T47D (cell line): ENCODE measurements at regions not wholly inside any gene's neighbourhood (a gene's known extent, or its start where the extent isn't known, plus 50 kb on each side); places are given as distances from the start of the nearest gene placed in this dataset.

ENCODE experiments used
- DNase-seq, 2 experiments: peaks; one replicate each; pipeline versions ENCODE4 v3.0.0 to v3.0.0-alpha.2; 2011 to 2012; ENCODE audit warnings: low read depth in 1 of 2, low spot score in 1 of 2
- JUND ChIP-seq: IDR thresholded peaks from 2 replicates; pipeline ENCODE4 v1.6.1; 2012; ENCODE audit warnings: low read depth
- in situ Hi-C: cut with HindIII; loops from 2 replicates; pipeline ENCODE4 v1.10.0; 2016; ENCODE audit warnings: low sequenced_read_pairs, low pct_unique_long_range_greater_than_20kb

GRCh38 chr9:102101723-102102122 is 363.3 kb upstream of the GRIN3A start:
- no peak for TF ChIP-seq JUND
- in situ Hi-C loops: no loop called here
- DNase-seq: no peak

GRCh38 chr9:102087141-102087540 is 348.7 kb upstream of the GRIN3A start:
- TF ChIP-seq JUND: no peak

GRCh38 chr9:102085548-102085947 is 347.1 kb upstream of the GRIN3A start:
- DNase-seq: no peak

More at GRCh38 chr9:102087141-102087540, 348.7 kb upstream of the GRIN3A start:
- DNase-seq: no peak
- in situ Hi-C loops: no loop called here

GRCh38 chr9:102072059-102072764 is 333.8 kb upstream of the GRIN3A start:
- in situ Hi-C loops: no loop called here
- TF ChIP-seq JUND: no peak
- peak in 1 of 2 experiments; percentile 27 for DNase-seq

More at GRCh38 chr9:102085548-102085947, 347.1 kb upstream of the GRIN3A start:
- in situ Hi-C loops: no loop called here
- no peak for TF ChIP-seq JUND

- no peak for TF ChIP-seq JUND
- in situ Hi-C loops: no loop called here
- no peak for DNase-seq
These were observed 331.5 kb upstream of the GRIN3A start for GRCh38 chr9:102069969-102070368.

- in situ Hi-C loops: no loop called here
- no peak for DNase-seq
- TF ChIP-seq JUND: no peak
These were observed 316.4 kb upstream of the GRIN3A start for GRCh38 chr9:102054811-102055210.

GRCh38 chr9:102049586-102050246 is 311.3 kb upstream of the GRIN3A start:
- in situ Hi-C loops: no loop called here
- TF ChIP-seq JUND: no peak
- peak in 1 of 2 experiments; percentile 14 for DNase-seq

DNA sequence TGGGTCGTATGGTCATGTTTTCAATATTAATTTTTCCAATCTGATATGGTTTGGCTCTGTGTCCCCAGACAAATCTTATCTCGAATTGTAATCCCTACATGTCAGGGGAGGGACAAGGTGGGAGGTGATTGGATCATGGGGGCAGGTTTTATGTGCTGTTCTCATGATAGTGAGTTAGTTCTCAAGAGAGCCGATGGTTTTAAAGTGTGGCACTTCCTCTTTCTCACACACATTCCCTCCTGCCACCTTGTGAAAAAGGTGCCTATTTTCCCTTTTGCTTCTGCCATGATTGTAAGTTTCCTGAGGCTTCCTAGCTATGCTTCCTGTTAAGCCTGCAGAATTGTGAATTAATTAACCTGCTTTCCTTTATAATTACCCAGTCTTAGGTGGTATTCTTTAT is 309.1 kb upstream of the GRIN3A start:
- in situ Hi-C loops: no loop called here
- TF ChIP-seq JUND: no peak
- DNase-seq: no peak

DNA sequence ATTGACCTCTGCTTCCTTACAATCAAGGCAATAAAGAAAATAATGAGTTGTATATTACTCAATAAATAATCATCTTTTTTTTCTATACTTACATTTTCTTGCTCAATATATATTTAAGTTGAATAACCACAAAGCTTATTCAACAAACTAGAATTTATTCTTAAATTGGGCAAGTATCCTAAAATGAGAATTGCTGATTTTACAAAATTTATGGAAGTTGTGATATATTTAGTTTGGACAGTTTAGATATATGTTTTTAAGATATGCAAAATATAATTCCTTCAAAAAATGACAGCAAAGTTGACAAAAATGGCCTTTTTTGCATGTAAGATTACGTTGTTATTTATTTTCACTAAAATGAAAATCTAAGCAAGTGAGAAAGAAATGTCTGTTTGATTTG is 305.7 kb upstream of the GRIN3A start:
- DNase-seq: no peak
- in situ Hi-C loops: no loop called here
- no peak for TF ChIP-seq JUND

GRCh38 chr9:102038006-102038405 is 299.6 kb upstream of the GRIN3A start:
- no peak for TF ChIP-seq JUND
- in situ Hi-C loops: no loop called here

DNA sequence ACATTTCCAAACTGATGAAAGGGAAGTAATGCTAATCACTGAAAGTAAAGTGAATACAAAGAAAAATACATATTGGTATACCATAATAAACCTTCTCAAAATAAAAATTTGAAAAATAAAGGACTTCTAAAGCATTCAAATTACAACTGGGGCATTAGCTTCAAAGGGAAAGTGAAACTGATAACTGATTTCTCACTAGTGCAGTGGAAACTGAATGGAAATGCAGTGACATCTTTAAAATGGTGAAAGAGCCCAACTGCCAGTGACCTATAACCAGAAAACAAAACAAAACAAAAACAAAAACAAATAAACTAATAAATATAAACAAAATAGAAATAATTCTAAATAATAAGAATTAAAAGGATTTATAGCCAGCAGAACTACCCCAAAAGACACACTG is 297.5 kb upstream of the GRIN3A start:
- in situ Hi-C loops: no loop called here
- no peak for TF ChIP-seq JUND
- no peak for DNase-seq

More at GRCh38 chr9:102038006-102038405, 299.6 kb upstream of the GRIN3A start:
- no peak for DNase-seq

DNA sequence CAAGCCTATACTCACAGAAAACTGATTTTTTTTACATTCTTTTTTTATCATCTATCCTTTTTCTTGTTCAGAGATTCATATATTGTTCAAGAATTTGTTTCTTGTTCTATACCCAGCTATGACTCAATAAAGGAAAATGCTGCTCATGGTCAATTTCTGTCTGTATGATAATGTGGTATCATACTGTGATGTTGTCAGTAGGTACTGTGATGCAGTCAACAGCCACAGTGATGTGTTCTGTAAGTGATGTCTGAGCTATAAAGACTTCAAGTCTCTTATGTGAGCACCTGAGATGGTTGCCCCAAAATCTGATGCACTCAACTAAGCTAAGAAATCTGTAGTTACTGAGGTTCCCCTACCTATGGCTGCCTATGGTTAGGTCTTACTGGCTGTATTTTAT is 294.2 kb upstream of the GRIN3A start:
- in situ Hi-C loops: no loop called here
- DNase-seq: no peak
- no peak for TF ChIP-seq JUND

- no peak for TF ChIP-seq JUND
- in situ Hi-C loops: no loop called here
- DNase-seq: no peak
These were observed 262.5 kb upstream of the GRIN3A start for GRCh38 chr9:102000956-102001355.
